Left kidney (tissue), 1 donor: ENCODE measurements at regions not wholly inside any gene's neighbourhood (a gene's known extent, or its start where the extent isn't known, plus 50 kb on each side); places are given as distances from the start of the nearest gene placed in this dataset.

Experiments used
- DNase-seq: peaks from one replicate; pipeline ENCODE4 v3.0.0-alpha.2; 2013

- DNase-seq = no peak
Observed at GRCh38 chr22:22038178-22038880, 55.7 kb upstream of the TOP3B start.

- no peak for DNase-seq
Observed at GRCh38 chr22:22037740-22038139, 55.2 kb upstream of the TOP3B start.

- no peak for DNase-seq
Observed at GRCh38 chr22:22037229-22037628, 54.6 kb upstream of the TOP3B start.

GRCh38 chr22:22036588-22036987, 54.0 kb upstream of the TOP3B start:
- DNase-seq = no peak

- no peak for DNase-seq
Observed at GRCh38 chr22:22035771-22036314, 53.3 kb upstream of the TOP3B start.

- DNase-seq = no peak
Observed at GRCh38 chr22:22035203-22035602, 52.6 kb upstream of the TOP3B start.

GRCh38 chr22:22034469-22035132, 52.0 kb upstream of the TOP3B start:
- DNase-seq = no peak

GRCh38 chr22:22033803-22034468, 51.3 kb upstream of the TOP3B start:
- no peak for DNase-seq

- no peak for DNase-seq
Observed at GRCh38 chr22:22032906-22033802, 50.6 kb upstream of the TOP3B start.

- DNase-seq = no peak
Observed at GRCh38 chr22:22032099-22032905, 49.7 kb upstream of the TOP3B start.
